Adrenal gland (tissue), 9 donors: ENCODE measurements at regions not wholly inside any gene's neighbourhood (a gene's known extent, or its start where the extent isn't known, plus 50 kb on each side); places are given as distances from the start of the nearest gene placed in this dataset.
"Not testable (repeated sequence)": the region's sequence is repeated elsewhere in the genome, so short reads cannot be mapped to it uniquely, and the experiment has no call there.

ENCODE experiments used
- DNase-seq, 7 donors: peaks; one replicate each; pipeline ENCODE4 v3.0.0-alpha.2; 2019 to 2020
- H3K27ac ChIP-seq, 5 donors: fragments of 200-600 bp; sonication (generic) in 4 of 5; 1 replicate in 3 of 5; 2 replicates in 2 of 5; pipeline versions ENCODE4 v1.5.1 to v1.8.0; 2016 to 2020; ENCODE audit warnings: mild to moderate bottlenecking in 1 of 5
- H3K27me3 ChIP-seq: fragments of 200-600 bp; 2 replicates; pipeline ENCODE4 v1.8.0; 2021
- H3K36me3 ChIP-seq, 2 donors: fragments of 200-600 bp; replicated peaks in 1 of 2; 1 replicate in 1 of 2; 2 replicates in 1 of 2; pipeline versions ENCODE4 v1.5.1 to v1.8.0; 2018 to 2022
- H3K4me1 ChIP-seq, 2 donors: fragments of 200-600 bp; replicated peaks in 1 of 2; 1 replicate in 1 of 2; 2 replicates in 1 of 2; pipeline versions ENCODE4 v1.5.1 to v1.8.0; 2018 to 2021
- H3K4me3 ChIP-seq, 4 donors: fragments of 200-600 bp; sonication (generic) in 3 of 4; one replicate each; pipeline ENCODE4 v1.5.1; 2016 to 2018
- H3K9me3 ChIP-seq, 3 donors: fragments of 200-600 bp; sonication (generic) in 1 of 3; replicated peaks in 1 of 3; 1 replicate in 2 of 3; 2 replicates in 1 of 3; pipeline versions ENCODE4 v1.5.1 to v1.8.0; 2016 to 2021
- CTCF ChIP-seq, 6 experiments: fragments of 450-650 bp in 4 of 6; fragments of 200-600 bp in 2 of 6; sonication (generic) in 1 of 6; IDR thresholded peaks; 1 replicate in 5 of 6; 2 replicates in 1 of 6; pipeline versions ENCODE4 v1.5.1 to v1.8.0; 2016 to 2021; ENCODE audit warnings: antibody characterized with exemption in 6 of 6, mild to moderate bottlenecking in 2 of 6, moderate library complexity in 1 of 6
- POLR2A ChIP-seq, 2 donors: fragments of 450-650 bp; IDR thresholded peaks; one replicate each; pipeline ENCODE4 v1.6.1; 2017; ENCODE audit warnings: antibody characterized with exemption in 2 of 2, mild to moderate bottlenecking in 2 of 2, moderate library complexity in 1 of 2
- WGBS, 4 donors: extraction: QIAGEN DNeasy Blood & Tissue Kit in 2 of 4; methylation state at CpG; one replicate each; pipeline versions ENCODE4 v1.1.5 to v1.1.7; 2013 to 2017; 5-methylcytosine and 5-hydroxymethylcytosine counted together
- intact Hi-C, 2 donors: fragments of 100-400 bp; cut with DNase I; formaldehyde crosslinking; loops; one replicate each; pipeline versions ENCODE4 v1.14.1 to v1.15.0; 2022 to 2023
- donor health status: healthy with polysubstance abuse.
- donor health status: Bipolar disorder and iron deficiency.
- donor health status: DM: yes; HTN: yes; CAD: no.
- donor health status: DM: no; HTN: no; CAD: no.
- donor health status: DM: no; HTN: no; CAD: no.

- Histone ChIP-seq H3K27me3 (no peaks in the 10 kb centered on the region), H3K36me3 (no peaks in the 10 kb centered on the region), H3K9me3 (no peaks in the 10 kb centered on the region), H3K4me3 (no peak overlapping the region), H3K27ac (no peak overlapping the region), H3K4me1 (no peaks in the 10 kb centered on the region)
- WGBS, 4 donors: 78 to 87% (median 84%) methylated on average over 2 of the region's 2 CpGs
- TF ChIP-seq CTCF (IDR thresholded peaks at IDR 0.05) (no peak), POLR2A (IDR thresholded peaks at IDR 0.05) (no peak)
- intact Hi-C loops: no loop called here
- DNase-seq: no peak
Measured at GRCh38 chr21:14739590-14739989, 193.5 kb upstream of the SAMSN1 start.

GRCh38 chr21:14738576-14738975 lies 192.5 kb upstream of the SAMSN1 start:
- H3K27me3 ChIP-seq, H3K27ac ChIP-seq, H3K36me3 ChIP-seq, H3K9me3 ChIP-seq, DNase-seq, H3K4me3 ChIP-seq, intact Hi-C loops, H3K4me1 ChIP-seq: not testable (repeated sequence)
- 83 to 92% (median 88%) methylated on average over 3 of the region's 3 CpGs for WGBS, 4 donors

GRCh38 chr21:14737922-14738321 lies 191.8 kb upstream of the SAMSN1 start:
- Histone ChIP-seq H3K36me3 (no peaks in the 10 kb centered on the region), H3K27me3 (no peaks in the 10 kb centered on the region), H3K4me3 (no peak overlapping the region), H3K4me1 (no peaks in the 10 kb centered on the region), H3K9me3 (no peaks in the 10 kb centered on the region), H3K27ac (no peak overlapping the region)
- TF ChIP-seq POLR2A (IDR thresholded peaks at IDR 0.05) (no peak), CTCF (IDR thresholded peaks at IDR 0.05) (peak; percentile 37 to 69 (median 60))
- DNase-seq: peak; percentile 17 to 58 (median 29)
- intact Hi-C loops: no loop called here
- WGBS, 4 donors: 30 to 32% (median 31%) methylated on average over 6 of the region's 6 CpGs

- Histone ChIP-seq H3K9me3 (no peaks in the 10 kb centered on the region), H3K27me3 (no peaks in the 10 kb centered on the region), H3K4me1 (no peaks in the 10 kb centered on the region), H3K4me3 (no peak overlapping the region), H3K36me3 (no peaks in the 10 kb centered on the region), H3K27ac (no peak overlapping the region)
- DNase-seq: no peak
- intact Hi-C loops: no loop called here
- TF ChIP-seq POLR2A (IDR thresholded peaks at IDR 0.05) (no peak), CTCF (IDR thresholded peaks at IDR 0.05) (no peak)
- 29 to 41% (median 33%) methylated on average over 2 of the region's 2 CpGs for whole genome bisulfite sequencing, 4 donors
Measured at GRCh38 chr21:14737284-14737691, 191.2 kb upstream of the SAMSN1 start.

GRCh38 chr21:14736672-14737071 lies 190.6 kb upstream of the SAMSN1 start:
- intact Hi-C loops: no loop called here
- WGBS, 4 donors: 67 to 80% (median 72%) methylated on average over 2 of the region's 2 CpGs
- H3K27me3 ChIP-seq: no peaks in the 10 kb centered on the region
- no peaks in the 10 kb centered on the region for H3K9me3 ChIP-seq
- no peaks in the 10 kb centered on the region for H3K4me1 ChIP-seq
- DNase-seq: no peak
- TF ChIP-seq POLR2A (IDR thresholded peaks at IDR 0.05) (no peak), CTCF (IDR thresholded peaks at IDR 0.05) (no peak)
- no peaks in the 10 kb centered on the region for H3K36me3 ChIP-seq
- H3K27ac ChIP-seq: no peak overlapping the region
- H3K4me3 ChIP-seq: no peak overlapping the region
